Osteocyte (in vitro differentiated cells): ENCODE measurements at regions not wholly inside any gene's neighbourhood (a gene's known extent, or its start where the extent isn't known, plus 50 kb on each side); places are given as distances from the start of the nearest gene placed in this dataset.

Experiments used
- DNase-seq: peaks from one replicate; pipeline ENCODE4 v3.0.0; 2021; ENCODE audit warnings: mixed read lengths; ENCODE audit not compliant: unreplicated experiment; ENCODE audit errors: extremely low spot score
- H3K27ac Mint-ChIP-seq: one replicate; pipeline ENCODE4 v1.8.0; 2021; ENCODE audit warnings: mild to moderate bottlenecking, mixed read lengths; ENCODE audit not compliant: unreplicated experiment
- H3K27me3 Mint-ChIP-seq: one replicate; pipeline ENCODE4 v1.8.0; 2021; ENCODE audit warnings: mixed read lengths; ENCODE audit not compliant: unreplicated experiment
- H3K36me3 Mint-ChIP-seq: one replicate; pipeline ENCODE4 v1.8.0; 2021; ENCODE audit warnings: mixed read lengths; ENCODE audit not compliant: unreplicated experiment
- H3K4me1 Mint-ChIP-seq: one replicate; pipeline ENCODE4 v1.8.0; 2021; ENCODE audit warnings: mixed read lengths; ENCODE audit not compliant: unreplicated experiment
- H3K4me3 Mint-ChIP-seq: one replicate; pipeline ENCODE4 v1.8.0; 2021; ENCODE audit warnings: mild to moderate bottlenecking, moderate library complexity, mixed read lengths; ENCODE audit not compliant: unreplicated experiment
- H3K9me3 Mint-ChIP-seq: one replicate; pipeline ENCODE4 v1.8.0; 2021; ENCODE audit warnings: mixed read lengths; ENCODE audit not compliant: unreplicated experiment
- TF ChIP-seq, protein P1 (sequence below): fragments of 200-600 bp; sonication (generic); IDR thresholded peaks from 2 replicates; pipeline ENCODE4 v1.5.0; 2021; ENCODE audit warnings: antibody characterized with exemption, mild to moderate bottlenecking, moderate library complexity

DNA sequence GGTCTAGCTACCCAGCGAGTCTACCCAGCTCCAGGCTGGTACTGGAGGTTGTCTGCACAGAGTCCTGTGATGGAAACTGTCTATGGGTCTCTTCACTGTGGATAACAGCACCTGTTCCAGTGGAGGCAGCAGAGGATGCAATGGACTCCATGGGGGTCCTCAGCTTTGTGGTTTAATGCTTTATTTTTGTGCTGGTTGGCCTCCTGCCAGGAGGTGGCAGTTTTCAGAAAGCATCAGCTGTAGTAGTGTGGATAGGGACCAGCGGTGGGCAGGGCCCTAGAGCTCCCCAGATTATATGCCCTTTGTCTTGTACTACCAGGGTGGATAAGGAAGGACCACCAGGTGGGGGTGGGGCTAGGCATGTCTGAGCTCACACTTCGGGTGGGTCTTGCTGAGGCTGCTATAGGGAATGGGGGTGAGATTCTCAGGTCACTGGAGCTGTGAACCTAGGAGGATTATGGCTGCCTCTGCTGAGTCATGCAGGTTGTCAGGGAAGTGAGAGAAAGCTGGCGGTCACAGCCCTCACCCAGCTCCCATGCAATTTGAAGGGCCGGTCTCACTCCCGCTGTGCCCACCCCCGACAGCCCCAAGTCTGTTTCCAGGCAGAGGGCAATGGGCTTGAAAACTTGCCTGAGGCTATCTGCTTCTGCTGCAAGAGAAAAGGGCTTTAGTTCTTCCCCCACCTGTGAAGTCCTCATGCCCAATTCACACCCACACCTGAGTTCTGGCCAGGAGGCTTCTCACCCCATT, 397.1 kb downstream of the TLE1 start:
- H3K36me3 Mint-ChIP-seq, result peaks cover 2% of the 10 kb centered on the region
- H3K27me3 Mint-ChIP-seq, result no peaks in the 10 kb centered on the region
- peaks cover 19% of the 10 kb centered on the region for H3K9me3 Mint-ChIP-seq
- DNase-seq, result no peak
- TF ChIP-seq, protein P1, sequence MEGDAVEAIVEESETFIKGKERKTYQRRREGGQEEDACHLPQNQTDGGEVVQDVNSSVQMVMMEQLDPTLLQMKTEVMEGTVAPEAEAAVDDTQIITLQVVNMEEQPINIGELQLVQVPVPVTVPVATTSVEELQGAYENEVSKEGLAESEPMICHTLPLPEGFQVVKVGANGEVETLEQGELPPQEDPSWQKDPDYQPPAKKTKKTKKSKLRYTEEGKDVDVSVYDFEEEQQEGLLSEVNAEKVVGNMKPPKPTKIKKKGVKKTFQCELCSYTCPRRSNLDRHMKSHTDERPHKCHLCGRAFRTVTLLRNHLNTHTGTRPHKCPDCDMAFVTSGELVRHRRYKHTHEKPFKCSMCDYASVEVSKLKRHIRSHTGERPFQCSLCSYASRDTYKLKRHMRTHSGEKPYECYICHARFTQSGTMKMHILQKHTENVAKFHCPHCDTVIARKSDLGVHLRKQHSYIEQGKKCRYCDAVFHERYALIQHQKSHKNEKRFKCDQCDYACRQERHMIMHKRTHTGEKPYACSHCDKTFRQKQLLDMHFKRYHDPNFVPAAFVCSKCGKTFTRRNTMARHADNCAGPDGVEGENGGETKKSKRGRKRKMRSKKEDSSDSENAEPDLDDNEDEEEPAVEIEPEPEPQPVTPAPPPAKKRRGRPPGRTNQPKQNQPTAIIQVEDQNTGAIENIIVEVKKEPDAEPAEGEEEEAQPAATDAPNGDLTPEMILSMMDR, result no peak
- peaks cover 3% of the 10 kb centered on the region for H3K4me1 Mint-ChIP-seq
- no peak overlapping the region for H3K27ac Mint-ChIP-seq
- H3K4me3 Mint-ChIP-seq, result no peak overlapping the region

DNA sequence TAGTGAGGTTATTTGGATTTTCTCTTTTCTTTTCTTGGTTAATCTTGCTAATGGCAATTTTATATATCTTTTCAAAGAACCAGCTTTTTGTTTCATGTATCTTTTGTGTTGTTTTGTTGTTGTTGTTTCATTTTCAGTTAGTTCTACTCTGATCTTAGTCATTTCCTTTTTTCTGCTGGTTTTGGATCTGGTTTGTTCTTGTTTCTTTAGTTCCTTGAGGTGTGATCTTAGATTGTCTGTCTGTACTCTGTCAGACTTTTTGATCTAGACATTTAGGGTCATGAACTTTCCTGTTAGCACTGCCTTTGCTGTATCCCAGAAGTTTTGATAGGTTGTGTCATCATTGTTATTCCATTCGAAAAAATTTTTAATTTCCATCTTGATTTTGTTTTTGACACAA, 399.7 kb downstream of the TLE1 start:
- no peaks in the 10 kb centered on the region for H3K27me3 Mint-ChIP-seq
- TF ChIP-seq, protein P1, result no peak
- peaks cover 22% of the 10 kb centered on the region for H3K9me3 Mint-ChIP-seq
- H3K36me3 Mint-ChIP-seq, result peaks cover 2% of the 10 kb centered on the region
- H3K4me3 Mint-ChIP-seq, result no peak overlapping the region
- no peak overlapping the region for H3K27ac Mint-ChIP-seq
- DNase-seq, result no peak
- H3K4me1 Mint-ChIP-seq, result peaks cover 3% of the 10 kb centered on the region

DNA sequence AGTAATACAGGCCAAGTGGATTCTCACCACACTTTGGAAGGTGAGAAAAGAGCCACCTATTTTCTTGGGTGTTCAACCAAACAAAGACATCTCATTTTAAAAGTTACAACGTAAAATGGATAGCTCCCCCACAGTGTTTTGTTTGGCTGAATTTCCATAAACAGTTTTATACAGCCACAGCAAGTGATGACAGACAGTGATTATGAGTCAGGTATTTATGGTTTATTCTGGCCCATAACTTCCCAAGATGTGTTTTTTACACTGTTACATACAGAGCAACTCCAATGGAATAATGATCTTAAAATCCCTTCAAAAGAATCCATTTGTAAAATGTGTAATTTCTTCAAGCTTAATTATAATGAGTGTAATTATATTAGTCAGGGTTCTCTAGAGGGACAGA, 421.3 kb downstream of the TLE1 start:
- H3K27me3 Mint-ChIP-seq, result no peaks in the 10 kb centered on the region
- no peaks in the 10 kb centered on the region for H3K36me3 Mint-ChIP-seq
- no peak for DNase-seq

DNA sequence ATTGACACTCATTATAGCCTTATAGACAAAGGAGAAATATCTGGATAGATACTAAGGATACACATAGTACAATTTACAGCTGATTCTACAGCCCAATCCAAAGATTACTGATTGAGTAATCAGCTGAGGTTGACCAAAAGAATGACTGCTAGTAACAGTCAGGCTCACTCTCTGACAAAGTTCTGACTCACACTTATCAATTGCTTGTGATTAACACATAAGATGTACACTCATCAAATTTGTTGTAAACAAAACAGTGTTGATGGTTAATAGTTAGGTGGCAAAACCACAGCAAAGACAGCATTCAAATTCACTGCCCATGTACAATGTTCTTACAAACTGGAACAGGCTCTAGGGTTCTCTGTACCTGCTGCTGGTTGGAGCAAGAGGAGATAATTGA, 422.7 kb downstream of the TLE1 start:
- H3K27me3 Mint-ChIP-seq, result no peaks in the 10 kb centered on the region
- H3K36me3 Mint-ChIP-seq, result no peaks in the 10 kb centered on the region
- H3K27ac Mint-ChIP-seq, result no peak overlapping the region
- peaks cover 3% of the 10 kb centered on the region for H3K9me3 Mint-ChIP-seq
- DNase-seq, result no peak
- peaks cover 4% of the 10 kb centered on the region for H3K4me1 Mint-ChIP-seq
- TF ChIP-seq, protein P1, result no peak
- H3K4me3 Mint-ChIP-seq, result no peak overlapping the region

More for the DNA sequence above, 421.3 kb downstream of the TLE1 start:
- Mint-ChIP-seq H3K27ac (no peak overlapping the region), H3K4me1 (peaks cover 4% of the 10 kb centered on the region), H3K9me3 (peaks cover 3% of the 10 kb centered on the region), H3K4me3 (no peak overlapping the region)
- TF ChIP-seq, protein P1, result no peak

DNA sequence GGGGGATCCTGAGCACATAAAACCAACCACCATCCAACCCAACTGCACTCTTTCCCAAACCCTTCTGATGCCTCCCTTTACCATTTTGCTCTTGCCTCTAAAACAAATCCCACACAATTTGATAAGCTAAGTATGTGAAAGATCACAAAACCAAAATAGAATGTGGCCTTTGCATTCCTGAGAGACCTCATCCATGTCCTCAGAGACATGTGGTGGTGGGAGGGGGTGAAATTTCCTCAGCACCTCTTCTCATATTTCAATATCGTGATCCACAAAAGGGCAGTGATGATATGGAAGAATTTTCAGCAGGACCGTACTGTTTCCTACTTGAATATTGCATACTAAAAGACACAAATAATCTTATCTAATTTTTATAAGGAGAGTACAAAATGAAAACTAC, 423.3 kb downstream of the TLE1 start:
- Mint-ChIP-seq H3K27me3 (no peaks in the 10 kb centered on the region), H3K4me3 (no peak overlapping the region), H3K9me3 (peaks cover 6% of the 10 kb centered on the region), H3K36me3 (peaks cover 3% of the 10 kb centered on the region), H3K27ac (no peak overlapping the region), H3K4me1 (peaks cover 4% of the 10 kb centered on the region)
- TF ChIP-seq, protein P1, result no peak
- no peak for DNase-seq
